Left renal cortex interstitium (tissue), 4 donors: ENCODE measurements at regions not wholly inside any gene's neighbourhood (a gene's known extent, or its start where the extent isn't known, plus 50 kb on each side); places are given as distances from the start of the nearest gene placed in this dataset.
A peak's percentile ranks its signal among the peaks of the same experiment; 100 is the strongest.
"Not testable (repeated sequence)": the region's sequence is repeated elsewhere in the genome, so short reads cannot be mapped to it uniquely, and the experiment has no call there.

Experiments used
- DNase-seq, 4 donors: peaks; one replicate each; pipeline ENCODE4 v3.0.0-alpha.2; 2013; ENCODE audit warnings: low read depth in 4 of 4, low spot score in 2 of 4, missing footprints in 1 of 4

DNA sequence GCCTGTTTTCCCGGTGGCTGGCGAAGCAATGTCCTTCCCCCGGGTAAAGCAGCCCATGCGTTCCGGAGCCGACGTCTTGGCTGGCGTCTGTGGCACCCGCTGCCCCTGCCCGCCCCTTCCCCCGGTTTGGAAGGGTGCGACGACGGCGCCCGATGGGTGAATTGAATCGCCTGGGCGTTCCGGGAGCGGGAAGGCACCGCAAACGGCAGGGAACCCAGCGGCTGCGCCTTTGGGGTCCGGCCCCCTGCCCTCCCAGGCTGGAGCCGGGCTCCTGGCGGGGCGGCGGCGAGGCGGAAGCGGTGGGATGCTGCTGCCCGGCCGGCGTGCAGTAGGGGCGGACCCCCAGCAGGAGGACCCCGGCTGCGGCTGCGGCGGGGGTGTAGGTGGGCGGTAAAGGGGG is 123.6 kb upstream of the RHOU start:
- DNase-seq = not testable (repeated sequence)

DNA sequence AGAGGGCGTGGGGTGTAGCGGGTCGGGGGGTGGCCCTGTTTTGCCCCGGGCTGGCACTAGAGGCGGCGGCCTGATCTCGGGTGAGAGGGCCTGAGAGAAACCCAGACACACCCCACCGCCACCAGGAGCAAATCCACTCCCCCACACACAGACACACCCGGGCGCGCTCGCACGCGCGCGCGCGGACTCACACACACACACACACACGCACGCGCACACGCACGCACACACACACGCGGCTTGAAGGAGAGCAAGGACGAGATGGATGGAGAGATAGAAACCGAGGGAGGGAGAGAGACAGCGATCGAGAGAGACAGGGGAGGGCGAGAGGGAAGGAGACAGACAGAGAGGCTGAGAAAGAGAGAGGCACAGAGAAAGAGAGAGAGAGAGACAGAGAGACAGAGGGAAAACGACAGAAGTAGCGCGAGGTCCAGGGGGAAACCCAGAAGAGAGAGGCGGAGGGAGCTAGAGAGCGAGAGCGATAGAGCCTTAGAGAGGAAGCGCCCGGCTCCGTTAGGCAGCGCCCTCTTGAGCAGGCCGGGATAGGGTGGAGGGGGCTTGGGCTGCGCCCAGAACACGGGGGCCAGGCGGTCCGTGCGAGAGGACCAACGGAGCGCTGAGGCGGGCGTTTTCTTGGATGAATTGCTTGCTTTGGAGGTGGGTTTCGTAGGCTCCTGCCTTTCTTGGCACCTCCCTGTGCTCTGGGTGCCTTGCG is 113.1 kb upstream of the RHOU start:
- DNase-seq = not testable (repeated sequence)

DNA sequence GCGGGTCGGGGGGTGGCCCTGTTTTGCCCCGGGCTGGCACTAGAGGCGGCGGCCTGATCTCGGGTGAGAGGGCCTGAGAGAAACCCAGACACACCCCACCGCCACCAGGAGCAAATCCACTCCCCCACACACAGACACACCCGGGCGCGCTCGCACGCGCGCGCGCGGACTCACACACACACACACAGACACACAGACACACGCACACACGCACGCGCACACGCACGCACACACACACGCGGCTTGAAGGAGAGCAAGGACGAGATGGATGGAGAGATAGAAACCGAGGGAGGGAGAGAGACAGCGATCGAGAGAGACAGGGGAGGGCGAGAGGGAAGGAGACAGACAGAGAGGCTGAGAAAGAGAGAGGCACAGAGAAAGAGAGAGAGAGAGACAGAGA is 108.8 kb upstream of the RHOU start:
- not testable (repeated sequence) for DNase-seq

DNA sequence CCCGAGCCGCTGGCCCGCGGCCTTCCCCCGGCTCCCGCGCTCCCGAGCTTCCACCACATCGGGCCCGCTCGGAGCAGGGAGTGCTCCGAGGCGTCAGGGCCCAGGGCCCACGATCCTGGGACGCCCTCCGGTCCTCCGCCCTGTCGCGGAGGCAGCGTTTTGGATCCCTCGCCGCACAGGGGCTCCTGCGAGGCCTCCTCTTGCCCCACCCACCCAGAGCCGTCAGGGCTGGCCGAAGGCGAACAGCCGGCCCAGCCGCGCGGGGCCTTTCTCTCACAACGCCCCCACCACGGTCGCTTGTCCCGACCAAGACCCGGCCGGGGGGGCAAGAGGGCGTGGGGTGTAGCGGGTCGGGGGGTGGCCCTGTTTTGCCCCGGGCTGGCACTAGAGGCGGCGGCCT is 102.4 kb upstream of the RHOU start:
- DNase-seq = not testable (repeated sequence)

DNA sequence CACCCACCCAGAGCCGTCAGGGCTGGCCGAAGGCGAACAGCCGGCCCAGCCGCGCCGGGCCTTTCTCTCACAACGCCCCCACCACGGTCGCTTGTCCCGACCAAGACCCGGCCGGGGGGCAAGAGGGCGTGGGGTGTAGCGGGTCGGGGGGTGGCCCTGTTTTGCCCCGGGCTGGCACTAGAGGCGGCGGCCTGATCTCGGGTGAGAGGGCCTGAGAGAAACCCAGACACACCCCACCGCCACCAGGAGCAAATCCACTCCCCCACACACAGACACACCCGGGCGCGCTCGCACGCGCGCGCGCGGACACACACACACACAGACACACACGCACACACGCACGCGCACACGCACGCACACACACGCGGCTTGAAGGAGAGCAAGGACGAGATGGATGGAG is 100.0 kb upstream of the RHOU start:
- not testable (repeated sequence) for DNase-seq

DNA sequence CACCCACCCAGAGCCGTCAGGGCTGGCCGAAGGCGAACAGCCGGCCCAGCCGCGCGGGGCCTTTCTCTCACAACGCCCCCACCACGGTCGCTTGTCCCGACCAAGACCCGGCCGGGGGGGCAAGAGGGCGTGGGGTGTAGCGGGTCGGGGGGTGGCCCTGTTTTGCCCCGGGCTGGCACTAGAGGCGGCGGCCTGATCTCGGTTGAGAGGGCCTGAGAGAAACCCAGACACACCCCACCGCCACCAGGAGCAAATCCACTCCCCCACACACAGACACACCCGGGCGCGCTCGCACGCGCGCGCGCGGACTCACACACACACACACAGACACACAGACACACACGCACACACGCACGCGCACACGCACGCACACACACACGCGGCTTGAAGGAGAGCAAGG is 97.8 kb upstream of the RHOU start:
- not testable (repeated sequence) for DNase-seq

DNA sequence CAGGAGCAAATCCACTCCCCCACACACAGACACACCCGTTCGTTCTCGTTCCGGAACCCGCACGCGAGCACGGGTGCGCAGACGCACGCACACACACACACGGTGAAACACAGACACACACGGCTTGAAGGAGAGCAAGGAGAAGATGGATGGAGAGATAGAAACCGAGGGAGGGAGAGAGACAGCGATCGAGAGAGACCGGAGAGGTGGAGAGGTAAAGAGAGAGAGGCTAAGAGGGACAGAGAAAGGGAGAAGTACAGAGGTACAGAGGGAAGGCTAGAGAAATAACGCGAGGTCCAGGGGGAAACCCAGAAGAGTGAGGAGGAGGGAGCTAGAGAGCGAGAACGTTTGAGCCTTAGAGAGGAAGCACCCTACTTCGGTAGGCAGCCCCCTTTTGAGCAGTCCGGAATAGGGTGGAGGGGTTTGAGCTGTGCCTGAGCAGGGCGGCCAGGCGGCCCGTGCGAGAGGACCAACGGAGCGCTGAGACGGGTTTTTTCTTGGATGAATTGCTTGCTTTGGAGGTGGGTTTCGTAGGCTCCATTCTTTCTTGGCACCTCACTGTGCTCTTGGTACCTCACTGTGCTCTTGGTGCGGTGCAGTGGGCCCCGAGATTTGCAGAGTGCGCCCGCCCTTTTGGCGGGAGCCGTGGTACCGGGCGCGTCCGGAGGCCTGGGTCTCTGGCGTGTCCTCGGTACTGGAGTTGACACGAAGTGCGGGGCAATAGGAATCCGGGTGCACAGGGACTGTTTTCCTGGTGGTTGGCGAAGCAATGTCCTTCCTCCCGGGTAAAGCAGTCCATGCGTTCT is 88.4 kb upstream of the RHOU start:
- peak in 1 of 4 donors; percentile 37 for DNase-seq

DNA sequence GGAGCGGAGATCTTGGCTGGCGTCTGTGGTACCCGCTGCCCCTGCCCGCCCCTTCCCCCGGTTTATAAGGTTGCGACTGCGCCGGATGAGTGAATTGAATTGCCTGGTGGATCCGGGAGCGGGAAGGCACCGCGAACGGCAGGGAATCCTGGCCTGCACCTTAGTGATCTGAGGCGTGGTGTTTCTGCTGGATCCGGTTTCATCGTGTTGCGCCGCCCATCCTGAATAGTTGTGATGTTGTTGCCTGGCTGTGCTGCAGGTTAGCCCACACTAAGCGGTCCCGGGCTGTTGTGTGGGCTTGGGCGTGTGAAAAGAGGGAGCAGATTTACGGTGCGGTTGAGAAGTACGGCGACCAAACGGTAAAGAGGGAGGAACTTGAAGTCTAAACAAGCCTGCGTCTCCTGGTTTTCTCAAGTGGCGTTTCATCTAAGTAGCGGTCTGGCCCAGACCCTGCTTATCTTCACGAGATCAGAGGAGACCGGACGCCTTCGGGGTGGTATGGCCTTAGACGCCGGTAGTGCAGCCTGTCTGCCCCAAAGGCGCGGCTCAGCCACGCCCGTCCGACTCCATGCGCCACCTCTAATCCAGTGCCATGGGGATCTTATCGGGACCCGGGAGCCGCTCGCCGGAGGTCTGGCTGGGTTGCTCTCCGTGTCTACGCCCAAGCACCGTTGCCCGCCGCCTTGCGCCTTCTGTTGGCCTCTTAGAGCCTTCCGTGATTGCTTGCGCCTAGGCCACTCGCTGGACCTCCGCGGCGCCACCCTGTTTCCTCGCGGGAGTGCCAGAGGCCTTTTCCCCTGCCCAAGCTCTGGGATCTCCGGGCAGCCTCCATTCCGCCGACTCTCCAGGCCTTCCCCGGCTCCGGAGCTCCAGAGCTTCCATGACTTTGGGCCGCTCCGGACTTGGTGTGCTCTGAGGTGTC is 87.5 kb upstream of the RHOU start:
- DNase-seq = peak in 3 of 4 donors; percentile 36 to 53 (median 38)

DNA sequence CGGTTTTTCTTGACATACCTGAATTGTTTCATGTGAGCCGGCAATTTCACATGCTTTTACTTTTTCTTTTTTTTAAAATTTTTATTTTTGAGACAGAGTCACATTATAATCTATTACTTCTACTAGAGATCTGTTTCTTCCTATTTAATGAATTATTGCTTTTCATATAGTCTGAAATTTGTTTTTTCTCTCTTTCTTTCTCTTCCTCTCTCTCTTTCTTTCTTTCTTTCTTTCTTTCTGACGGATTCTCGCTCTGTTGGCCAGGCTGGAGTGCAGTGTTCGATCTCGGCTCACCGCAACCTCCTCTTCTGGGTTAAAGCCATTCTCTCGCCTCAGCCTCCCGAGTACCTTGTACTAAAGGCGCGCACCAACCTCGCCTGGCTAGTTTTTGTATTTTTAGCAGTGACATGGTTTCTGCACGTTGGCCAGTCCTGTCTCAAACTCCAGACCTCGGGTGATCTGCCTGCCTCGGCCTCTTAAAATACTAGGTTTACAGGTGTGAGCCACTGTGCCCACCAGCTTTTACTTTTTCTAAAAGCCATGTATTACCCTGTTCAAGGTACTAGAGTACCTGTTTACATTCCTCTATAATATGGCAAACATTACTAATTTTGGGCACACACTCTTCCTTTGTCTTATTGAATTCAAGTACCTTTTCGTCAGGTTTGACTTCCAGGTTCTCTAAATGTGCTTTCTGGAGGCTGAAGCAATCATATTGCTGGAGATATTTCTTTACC is 86.5 kb upstream of the RHOU start:
- DNase-seq = no peak

DNA sequence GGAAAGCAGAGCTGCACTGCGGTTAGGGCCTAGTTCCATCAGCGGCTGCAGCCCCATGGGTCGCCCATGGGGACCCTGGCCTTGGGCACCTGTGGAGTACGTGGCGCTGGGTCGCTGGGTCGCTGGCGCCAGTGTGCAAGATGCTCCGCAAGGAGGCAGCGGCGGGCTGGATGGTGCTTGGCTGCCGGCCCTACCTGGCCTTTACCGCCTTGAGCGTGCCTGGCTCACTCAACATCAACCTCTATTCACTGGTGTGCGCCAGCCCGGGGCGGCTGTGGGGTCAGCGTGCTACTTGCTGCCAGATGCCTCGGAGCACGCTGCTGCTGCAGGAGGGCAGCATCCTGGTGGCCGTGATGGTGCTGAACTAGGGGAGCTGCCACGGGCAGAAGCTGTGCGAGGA is 85.1 kb upstream of the RHOU start:
- no peak for DNase-seq

DNA sequence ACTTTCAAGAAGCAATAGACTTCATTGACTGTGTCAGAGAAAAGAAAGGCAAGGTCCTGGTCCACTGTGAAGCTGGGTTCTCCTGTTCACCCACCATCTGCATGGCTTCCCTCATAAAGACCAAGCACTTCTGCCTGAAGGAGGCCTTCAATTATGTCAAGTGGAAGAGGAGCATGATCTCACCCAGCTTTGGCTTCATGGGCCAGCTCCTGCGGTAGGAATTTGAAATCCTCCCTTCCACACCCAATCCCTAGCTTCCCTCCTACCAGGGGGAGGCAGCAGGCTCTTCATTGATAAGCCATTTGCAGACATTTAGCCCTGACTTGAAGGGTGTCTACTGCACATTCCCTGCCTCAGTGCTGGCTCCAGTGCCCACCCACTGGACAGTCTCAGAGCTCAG is 84.3 kb upstream of the RHOU start:
- DNase-seq = no peak

DNA sequence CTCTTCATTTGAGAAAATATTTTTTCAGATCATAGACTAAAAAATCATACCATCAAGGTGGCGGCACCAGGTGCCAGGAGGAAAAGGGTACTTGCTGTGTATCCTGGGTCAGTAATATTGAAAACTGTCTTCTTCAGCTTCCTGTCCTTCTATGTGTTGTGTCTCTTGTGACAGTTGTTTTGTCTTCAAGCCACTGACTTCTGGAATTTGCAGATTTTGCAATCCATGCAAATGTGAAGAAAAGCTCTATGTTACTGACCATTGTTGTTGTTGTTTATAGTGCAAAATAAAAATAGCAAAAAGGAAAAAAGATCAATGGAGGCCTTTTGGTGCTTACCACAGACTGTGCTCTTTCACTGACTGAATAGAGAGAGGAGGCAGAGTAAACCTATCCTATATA is 83.2 kb upstream of the RHOU start:
- DNase-seq = no peak

DNA sequence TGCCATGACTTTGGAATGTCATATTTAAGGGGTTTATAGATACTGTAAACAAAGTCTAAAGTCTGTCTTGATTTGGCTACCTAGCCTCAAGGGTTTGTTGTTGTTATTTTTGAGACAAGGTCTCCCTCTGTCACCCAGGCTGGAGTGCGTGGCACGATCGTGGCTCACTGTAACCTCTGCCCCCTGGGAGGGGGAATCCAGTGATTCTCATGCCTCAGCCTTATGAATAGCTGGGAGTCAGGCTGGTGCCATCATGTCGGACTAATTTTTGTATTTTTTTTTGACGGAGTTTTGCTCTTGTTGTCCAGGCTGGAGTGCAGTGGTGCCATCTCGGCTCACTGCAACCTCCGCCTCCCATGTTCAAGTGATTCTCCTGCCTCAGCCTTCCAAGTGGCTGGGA is 82.2 kb upstream of the RHOU start:
- not testable (repeated sequence) for DNase-seq

DNA sequence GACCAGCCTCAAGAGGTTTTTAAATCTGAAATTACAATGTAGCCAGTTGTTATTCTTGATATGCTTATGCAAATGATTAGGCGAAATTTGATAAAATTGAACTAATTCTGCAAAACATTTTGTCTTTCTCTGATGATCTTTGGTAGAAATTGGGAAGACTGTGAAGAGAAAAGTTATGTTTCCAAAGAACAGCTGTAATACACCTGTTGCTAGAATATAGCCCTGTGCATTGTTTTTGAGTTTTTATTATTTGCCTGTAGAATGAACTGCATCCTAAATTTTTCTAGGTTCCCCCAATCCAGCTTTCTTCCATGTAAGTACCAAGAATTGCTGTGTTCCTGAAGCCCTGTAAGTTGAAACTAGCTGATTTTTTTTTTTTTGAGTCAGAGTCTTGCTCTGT is 81.5 kb upstream of the RHOU start:
- DNase-seq = no peak

DNA sequence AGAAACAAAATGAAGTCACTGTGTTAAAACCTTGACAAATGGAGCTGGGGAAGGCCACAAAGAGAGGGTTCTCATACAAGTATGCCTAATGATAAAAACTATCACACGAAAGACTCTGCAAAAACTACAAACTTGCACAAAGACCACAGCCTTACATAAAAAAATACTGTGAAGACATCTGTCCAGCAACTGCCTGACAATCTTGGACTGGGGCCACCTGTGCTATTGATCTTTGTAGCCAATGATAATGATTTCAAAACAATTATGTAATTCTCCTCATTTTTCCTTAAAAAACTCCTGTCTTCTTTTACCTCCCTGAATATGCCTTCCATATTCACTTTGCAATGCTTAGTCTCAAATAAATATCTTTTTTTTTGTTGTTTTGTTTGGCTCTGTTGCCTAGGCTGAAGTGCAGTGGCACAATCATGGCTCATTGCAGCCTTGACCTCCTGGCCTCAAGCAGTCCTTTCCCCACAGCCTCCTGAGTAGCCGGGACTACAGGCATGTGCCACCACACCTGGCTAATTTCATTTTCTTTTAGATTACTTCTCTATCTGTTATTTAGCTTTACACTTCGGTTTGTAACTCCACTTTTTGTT is 79.4 kb upstream of the RHOU start:
- DNase-seq = no peak

DNA sequence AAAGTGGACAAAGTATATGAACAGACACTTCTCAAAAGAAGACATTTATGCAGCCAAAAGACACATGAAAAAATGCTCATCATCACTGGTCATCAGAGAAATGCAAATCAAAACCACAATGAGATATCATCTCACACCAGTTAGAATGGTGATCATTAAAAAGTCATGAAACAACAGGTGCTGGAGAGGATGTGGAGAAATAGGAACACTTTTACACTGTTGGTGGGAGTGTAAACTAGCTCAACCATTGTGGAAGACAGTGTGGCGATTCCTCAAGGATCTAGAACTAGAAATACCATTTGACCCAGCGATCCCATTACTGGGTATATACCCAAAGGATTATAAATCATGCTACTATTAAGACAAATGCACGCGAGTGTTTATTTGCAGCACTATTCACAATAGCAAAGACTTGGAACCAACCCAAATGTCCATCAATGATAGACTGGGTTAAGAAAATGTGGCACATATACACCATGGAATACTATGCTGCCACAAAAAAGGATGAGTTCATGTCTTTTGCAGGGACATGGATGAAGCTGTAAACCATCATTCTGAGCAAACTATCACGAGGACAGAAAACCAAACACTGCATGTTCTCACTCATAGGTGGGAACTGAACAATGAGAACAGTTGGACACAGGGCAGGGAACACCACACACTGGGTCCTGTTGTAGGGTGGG is 73.1 kb upstream of the RHOU start:
- not testable (repeated sequence) for DNase-seq

DNA sequence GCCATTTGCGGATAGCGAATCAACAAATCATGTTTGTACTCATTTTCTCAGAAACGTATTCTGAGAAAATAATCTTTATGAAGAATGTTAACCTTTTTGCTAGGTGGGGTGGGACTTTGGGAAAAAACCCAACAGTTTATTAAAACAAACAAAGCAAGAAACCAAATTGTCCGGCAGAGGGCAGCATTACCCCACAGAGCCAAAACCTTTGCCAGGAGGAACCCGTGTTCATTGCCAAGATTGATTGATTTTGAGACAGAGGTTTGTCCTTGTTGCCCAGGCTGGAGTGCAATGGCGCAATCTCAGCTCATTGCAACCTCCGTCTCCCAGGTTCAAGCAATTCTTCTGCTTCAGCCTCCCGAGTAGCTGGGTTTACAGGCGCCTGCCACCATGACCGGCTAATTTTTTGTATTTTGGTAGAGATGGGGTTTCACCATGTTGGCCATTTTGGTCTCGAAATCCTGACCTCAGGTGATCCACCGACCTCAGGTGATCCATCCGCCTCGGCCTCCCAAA is 70.8 kb upstream of the RHOU start:
- DNase-seq = peak in 2 of 4 donors; percentile 29 to 69

DNA sequence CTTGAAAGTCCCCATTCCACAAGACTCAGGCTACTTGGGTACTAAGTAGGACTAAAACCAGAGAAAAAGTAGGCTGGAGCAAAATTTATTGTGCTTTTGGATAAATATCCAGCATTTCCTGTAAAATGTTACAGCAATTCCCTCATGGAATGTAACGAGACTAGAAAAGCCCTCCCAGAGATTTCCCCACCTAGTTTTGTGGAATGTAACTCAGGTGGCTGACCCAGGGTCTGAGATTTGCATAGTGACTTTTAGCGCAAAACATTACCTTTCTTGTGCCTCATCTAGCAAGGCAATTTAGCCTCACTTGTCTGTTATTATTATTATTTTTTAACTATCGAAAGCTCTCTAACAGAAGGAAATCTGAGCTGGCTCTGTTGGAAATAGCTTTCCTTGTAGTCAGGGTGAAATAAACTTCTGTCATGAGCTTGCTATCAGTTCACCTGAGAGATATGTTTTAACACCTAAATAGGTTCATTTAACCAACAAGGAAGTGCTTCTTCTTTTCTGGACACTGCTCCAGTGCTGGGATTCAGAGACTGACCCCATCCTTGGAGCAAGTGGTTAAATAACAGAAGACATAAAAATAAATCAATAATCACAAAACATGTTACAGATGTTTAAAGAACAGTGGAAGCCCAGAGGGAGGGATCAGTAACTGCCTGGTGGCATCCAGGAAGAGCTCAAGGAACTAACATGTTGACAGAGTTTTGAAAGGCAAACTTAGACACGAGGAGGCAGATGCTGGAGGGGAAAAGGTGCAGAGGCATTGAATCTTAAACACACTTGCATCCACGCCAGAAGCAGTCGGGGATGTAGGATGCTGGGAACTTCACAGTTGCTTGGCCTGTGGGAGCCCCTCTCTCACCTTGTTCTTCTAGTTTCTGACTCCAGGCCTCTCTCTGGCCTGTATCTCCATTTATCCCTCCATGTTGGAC is 68.3 kb upstream of the RHOU start:
- no peak for DNase-seq
